Duodenal mucosa (tissue), 2 donors: ENCODE measurements at regions not wholly inside any gene's neighbourhood (a gene's known extent, or its start where the extent isn't known, plus 50 kb on each side); places are given as distances from the start of the nearest gene placed in this dataset.

Experiments used
- H3K27ac ChIP-seq: one replicate; pipeline ENCODE4 v1.7.0; 2013; ENCODE audit warnings: low read depth, low read length
- H3K27me3 ChIP-seq, 2 donors: one replicate each; pipeline ENCODE4 v1.7.0; 2013; ENCODE audit warnings: low read length in 2 of 2, control low read depth in 1 of 2; ENCODE audit not compliant: insufficient read depth in 2 of 2, control insufficient read depth in 1 of 2
- H3K36me3 ChIP-seq, 2 donors: one replicate each; pipeline ENCODE4 v1.7.0; 2013; ENCODE audit warnings: low read length in 2 of 2, control low read depth in 1 of 2; ENCODE audit not compliant: insufficient read depth in 2 of 2, control insufficient read depth in 1 of 2
- H3K4me1 ChIP-seq, 2 donors: one replicate each; pipeline ENCODE4 v1.7.0; 2013; ENCODE audit warnings: low read length in 2 of 2, control low read depth in 1 of 2; ENCODE audit not compliant: insufficient read depth in 2 of 2, control insufficient read depth in 1 of 2
- H3K4me3 ChIP-seq, 2 donors: one replicate each; pipeline ENCODE4 v1.7.0; 2013; ENCODE audit warnings: low read length in 2 of 2, low read depth in 1 of 2
- H3K9ac ChIP-seq, 2 donors: one replicate each; pipeline ENCODE4 v1.7.0; 2013; ENCODE audit warnings: low read length in 2 of 2, low read depth in 1 of 2
- H3K9me3 ChIP-seq, 2 donors: one replicate each; pipeline ENCODE4 v1.7.0; 2013; ENCODE audit warnings: low read length in 2 of 2, control low read depth in 1 of 2; ENCODE audit not compliant: control insufficient read depth in 1 of 2

DNA sequence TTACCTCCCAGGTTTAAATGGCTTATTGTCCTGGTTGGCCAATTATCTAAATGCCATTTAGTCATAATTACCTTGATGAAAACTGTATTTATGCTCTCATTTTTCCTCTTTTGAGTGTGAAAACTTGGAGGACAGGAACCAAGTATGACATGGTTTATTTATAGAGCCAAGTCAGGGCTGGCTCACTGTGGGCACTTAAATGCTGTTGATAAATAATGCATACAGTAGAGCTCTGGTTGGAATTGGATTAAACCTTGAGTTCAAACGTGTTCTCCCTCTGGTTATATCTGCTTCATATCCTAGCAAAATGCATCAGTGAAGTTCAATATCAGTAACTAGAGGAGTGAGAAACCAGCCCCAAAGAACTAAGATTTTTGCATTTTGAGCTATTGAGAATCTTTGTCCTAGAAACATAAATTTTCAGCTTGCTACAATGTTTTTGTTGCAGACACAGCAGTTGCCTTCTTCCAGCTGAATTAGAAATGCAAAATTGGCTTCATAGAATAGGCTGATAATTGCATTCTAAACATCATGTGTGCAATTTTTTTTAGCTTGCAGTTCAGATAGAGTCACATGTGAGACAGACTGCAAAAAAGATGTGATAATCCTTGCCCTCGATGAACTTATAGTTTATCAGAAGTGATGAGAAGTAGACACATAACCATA is 255.8 kb downstream of the BTBD3 start:
- Histone ChIP-seq H3K9me3 (peaks cover 0 to 3% of the 10 kb centered on the region in 2 donors), H3K9ac (no peak overlapping the region), H3K27ac (no peak overlapping the region)

DNA sequence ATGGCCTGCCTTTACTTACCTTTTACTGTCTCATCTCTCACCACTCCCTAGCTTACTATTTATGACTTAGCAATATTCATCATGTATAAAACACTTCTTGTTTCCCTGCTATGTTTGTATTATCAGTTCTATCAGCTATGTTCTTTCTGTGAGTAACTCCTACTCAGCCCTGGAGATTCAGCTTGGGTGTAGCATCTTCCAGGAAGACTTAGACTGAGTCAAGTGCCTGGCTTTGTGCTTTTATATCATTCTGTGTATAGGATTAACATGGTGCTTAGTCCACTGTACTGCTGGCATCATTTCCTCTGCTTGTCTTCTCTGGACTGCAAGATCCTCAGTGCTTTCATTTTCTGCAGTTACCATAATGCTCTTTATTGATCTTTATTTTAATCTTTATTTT is 257.8 kb downstream of the BTBD3 start:
- Histone ChIP-seq H3K4me1 (peaks cover 0 to 4% of the 10 kb centered on the region in 2 donors), H3K27me3 (no peaks in the 10 kb centered on the region), H3K9me3 (no peaks in the 10 kb centered on the region), H3K27ac (no peak overlapping the region), H3K9ac (no peak overlapping the region), H3K4me3 (no peak overlapping the region), H3K36me3 (no peaks in the 10 kb centered on the region)

More for the DNA sequence above, 255.8 kb downstream of the BTBD3 start:
- Histone ChIP-seq H3K36me3 (no peaks in the 10 kb centered on the region), H3K27me3 (no peaks in the 10 kb centered on the region), H3K4me3 (no peak overlapping the region), H3K4me1 (peaks cover 0 to 4% of the 10 kb centered on the region in 2 donors)

DNA sequence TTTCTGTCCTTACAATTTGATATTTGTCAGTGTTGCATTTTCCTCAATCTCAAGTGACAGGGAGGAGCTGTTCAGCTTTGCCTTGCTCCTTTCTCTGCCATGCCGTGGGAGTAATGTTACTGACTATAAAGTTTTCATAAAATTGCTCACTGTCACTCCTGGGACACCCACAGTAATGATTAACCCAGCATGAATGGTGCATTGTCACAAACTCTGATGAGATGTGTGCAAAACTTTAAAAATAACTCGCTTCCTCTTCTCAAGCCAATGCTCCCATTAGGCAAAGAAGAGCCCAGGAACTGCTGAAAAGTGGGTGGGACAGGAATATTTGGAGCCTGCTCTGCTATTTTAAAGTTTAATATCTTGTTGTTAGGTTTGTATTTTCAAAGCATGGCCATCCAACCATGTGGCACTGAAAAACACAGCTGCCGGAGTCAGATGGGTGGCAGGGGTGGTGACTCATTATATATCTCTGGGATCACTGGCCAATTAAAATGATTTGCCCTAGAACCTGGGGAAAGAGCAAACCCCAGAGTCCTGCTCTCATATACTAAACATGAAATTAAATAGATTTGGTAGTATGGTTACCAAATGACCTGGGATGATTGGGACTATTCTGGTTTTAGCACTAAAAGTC is 260.1 kb downstream of the BTBD3 start:
- Histone ChIP-seq H3K4me1 (peaks cover 0 to 4% of the 10 kb centered on the region in 2 donors), H3K27ac (no peak overlapping the region), H3K27me3 (no peaks in the 10 kb centered on the region), H3K36me3 (no peaks in the 10 kb centered on the region), H3K9me3 (no peaks in the 10 kb centered on the region), H3K4me3 (no peak overlapping the region), H3K9ac (no peak overlapping the region)

DNA sequence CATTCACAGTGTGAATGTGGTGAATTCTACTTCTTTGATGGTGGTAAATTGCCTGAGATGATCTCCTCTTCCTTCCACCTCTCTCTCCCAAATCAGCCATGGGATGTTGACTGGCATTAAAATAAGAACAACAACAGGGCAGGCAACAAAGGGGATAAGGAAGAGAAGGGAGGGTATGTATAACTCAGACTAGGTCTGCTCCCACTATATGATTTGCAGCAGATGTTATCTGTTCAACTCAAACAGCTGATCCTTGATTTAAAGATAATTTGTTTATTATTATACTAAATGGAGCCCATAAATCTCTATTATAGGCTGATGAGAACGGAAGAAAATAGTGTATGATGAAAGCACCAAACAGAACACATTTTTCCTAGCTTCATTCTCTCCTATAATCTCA is 262.0 kb downstream of the BTBD3 start:
- H3K4me1 ChIP-seq: peaks cover 0 to 4% of the 10 kb centered on the region in 2 donors
- no peaks in the 10 kb centered on the region for H3K36me3 ChIP-seq
- no peak overlapping the region for H3K4me3 ChIP-seq
- no peaks in the 10 kb centered on the region for H3K9me3 ChIP-seq
- no peak overlapping the region for H3K9ac ChIP-seq
- H3K27me3 ChIP-seq: no peaks in the 10 kb centered on the region
- H3K27ac ChIP-seq: no peak overlapping the region

DNA sequence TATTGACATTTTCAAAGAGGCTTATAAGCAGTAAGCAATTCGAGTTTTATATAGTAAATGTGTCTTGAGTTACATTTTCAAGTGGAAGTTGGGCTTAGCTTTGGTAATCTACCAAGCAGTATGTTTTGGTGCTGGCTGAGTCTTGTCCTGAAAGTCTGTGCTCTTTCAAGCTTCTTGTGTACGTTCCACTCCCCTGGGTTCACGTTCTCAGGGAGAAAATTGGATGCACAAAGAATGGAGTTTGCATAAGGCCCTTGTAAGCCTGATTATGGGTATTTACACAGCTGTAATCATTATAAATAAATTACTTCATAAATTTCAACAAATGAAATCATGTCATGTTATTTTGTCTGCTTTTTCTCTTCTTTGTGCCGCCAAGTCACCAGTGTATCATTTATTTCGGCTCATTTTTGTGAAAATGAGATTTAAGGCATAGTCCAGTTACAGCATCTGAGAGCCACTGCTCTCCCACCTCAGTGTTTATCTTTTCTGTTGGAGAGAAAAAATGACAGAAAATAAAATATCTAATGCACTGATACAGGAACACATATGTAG is 262.5 kb downstream of the BTBD3 start:
- Histone ChIP-seq H3K9me3 (no peaks in the 10 kb centered on the region), H3K4me3 (no peak overlapping the region), H3K9ac (no peak overlapping the region), H3K27me3 (no peaks in the 10 kb centered on the region), H3K27ac (no peak overlapping the region), H3K36me3 (no peaks in the 10 kb centered on the region), H3K4me1 (peaks cover 0 to 4% of the 10 kb centered on the region in 2 donors)

DNA sequence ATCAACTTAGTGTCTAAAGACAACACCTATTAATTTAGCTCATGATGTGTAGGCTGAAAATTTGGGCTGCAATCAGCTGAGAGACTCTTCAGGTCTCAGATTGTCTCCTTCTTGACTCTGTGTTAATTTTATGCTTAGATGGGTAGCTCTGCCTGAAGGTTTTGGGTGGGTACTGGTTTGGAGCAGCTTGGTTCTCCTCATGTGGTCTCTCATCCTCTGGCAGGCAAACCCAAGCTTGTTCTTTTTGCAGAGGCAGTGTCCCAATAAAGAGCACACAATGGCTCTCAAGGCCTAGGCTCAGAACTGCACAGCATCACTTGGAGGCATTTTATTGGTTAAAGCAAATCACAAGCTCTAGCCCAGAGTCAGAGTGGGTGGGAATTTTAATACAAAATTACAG is 280.6 kb downstream of the BTBD3 start:
- H3K27me3 ChIP-seq: no peaks in the 10 kb centered on the region

DNA sequence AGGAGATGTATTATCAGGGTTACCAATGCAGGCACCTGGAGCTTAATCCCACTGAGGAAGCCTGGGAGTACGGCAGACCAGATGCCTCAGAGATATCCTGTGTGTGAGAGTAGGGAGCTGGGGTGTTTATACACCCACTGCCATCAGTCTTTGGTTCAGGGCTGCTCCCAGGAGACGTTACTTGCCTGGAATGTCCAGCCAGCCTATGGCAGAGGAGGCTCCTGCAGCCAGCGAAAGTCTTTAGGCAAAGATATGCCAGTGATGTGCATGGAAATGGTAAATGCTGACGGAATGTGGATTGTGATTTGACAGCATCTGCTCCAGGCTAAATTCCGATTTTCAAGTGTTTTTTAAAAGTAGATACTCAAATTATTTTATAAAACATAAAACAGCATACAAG is 282.0 kb downstream of the BTBD3 start:
- Histone ChIP-seq H3K27me3 (no peaks in the 10 kb centered on the region), H3K9me3 (no peaks in the 10 kb centered on the region), H3K27ac (no peak overlapping the region), H3K9ac (no peak overlapping the region), H3K4me3 (no peak overlapping the region), H3K4me1 (no peaks in the 10 kb centered on the region), H3K36me3 (no peaks in the 10 kb centered on the region)

More for the DNA sequence above, 280.6 kb downstream of the BTBD3 start:
- H3K27ac ChIP-seq: no peak overlapping the region
- H3K36me3 ChIP-seq: no peaks in the 10 kb centered on the region
- no peaks in the 10 kb centered on the region for H3K9me3 ChIP-seq
- no peak overlapping the region for H3K9ac ChIP-seq
- no peak overlapping the region for H3K4me3 ChIP-seq
- no peaks in the 10 kb centered on the region for H3K4me1 ChIP-seq

DNA sequence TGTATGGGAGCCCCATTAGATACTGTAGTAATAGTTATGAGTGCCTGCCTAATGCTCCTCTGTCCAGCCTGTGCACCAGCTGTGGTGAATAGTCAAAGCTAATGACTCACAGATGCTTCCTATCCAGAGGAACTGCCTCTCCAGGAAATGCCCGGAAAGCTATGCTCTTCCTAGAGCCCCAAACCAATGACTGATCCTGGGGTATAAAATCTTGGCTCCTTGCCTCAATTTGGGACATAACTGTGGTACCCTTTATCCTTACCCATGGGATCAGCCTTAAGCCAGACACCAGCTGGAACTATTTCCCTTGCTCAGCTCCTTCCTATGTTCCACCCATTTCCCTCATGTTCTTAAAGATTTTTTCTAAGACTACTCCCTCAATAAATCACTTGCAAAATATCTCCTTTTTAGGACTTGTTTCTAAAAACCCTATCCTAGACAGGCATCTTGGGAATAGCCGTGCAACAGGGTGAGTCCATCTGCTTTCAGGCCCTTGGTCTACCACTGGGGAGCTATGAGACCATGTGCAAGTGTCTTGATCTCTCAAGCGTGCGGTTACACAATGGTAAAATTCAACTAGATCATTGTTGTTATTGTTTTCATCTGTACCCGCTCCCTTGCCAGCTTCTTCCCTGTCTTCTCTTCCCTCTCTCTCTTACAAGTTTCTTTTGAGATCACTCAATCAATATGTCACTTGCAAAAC is 283.7 kb downstream of the BTBD3 start:
- no peaks in the 10 kb centered on the region for H3K27me3 ChIP-seq
- H3K4me3 ChIP-seq: no peak overlapping the region
- H3K4me1 ChIP-seq: no peaks in the 10 kb centered on the region
- no peaks in the 10 kb centered on the region for H3K9me3 ChIP-seq
- no peak overlapping the region for H3K9ac ChIP-seq
- H3K27ac ChIP-seq: no peak overlapping the region
- no peaks in the 10 kb centered on the region for H3K36me3 ChIP-seq

DNA sequence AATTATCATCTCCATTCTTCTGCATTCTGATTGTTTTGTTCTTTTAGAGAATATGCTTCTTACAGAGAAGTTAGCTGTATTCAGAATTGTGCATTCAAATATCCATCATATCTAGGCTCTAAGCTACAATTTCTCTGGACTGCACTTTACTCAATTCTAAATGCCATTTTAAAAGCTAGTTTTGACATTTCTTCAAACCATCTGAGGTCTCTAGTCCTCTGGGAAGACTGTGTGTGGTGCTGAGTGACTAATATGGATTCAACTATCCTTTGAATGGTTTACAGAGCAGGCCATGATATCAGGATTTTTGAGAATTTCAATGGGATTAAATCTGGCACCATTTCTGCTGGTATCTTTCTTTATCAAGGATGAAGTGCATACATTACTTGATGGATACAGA is 285.7 kb downstream of the BTBD3 start:
- H3K4me1 ChIP-seq: no peaks in the 10 kb centered on the region
- no peaks in the 10 kb centered on the region for H3K9me3 ChIP-seq
- H3K27me3 ChIP-seq: no peaks in the 10 kb centered on the region

DNA sequence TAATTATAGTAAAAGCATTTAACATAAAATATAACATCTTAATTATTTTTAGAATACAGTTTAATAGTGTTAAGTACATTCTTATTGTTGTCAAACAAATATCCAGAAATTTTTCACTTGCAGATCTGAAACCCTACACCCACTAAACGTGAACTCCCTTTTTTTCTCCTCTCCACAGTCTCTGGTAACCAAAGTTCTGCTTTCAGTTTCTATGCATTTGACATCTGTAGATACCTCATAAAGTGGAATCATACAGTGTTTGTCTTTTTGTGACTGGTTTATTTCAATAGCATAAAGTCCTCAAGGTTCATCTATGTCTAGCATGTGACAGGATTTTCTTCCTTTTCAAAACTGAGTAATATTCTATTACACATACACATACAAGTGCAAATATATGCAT is 286.3 kb downstream of the BTBD3 start:
- Histone ChIP-seq H3K27me3 (no peaks in the 10 kb centered on the region), H3K4me1 (no peaks in the 10 kb centered on the region), H3K27ac (no peak overlapping the region), H3K9ac (no peak overlapping the region), H3K36me3 (no peaks in the 10 kb centered on the region), H3K4me3 (no peak overlapping the region), H3K9me3 (no peaks in the 10 kb centered on the region)

More for the DNA sequence above, 285.7 kb downstream of the BTBD3 start:
- Histone ChIP-seq H3K27ac (no peak overlapping the region), H3K4me3 (no peak overlapping the region), H3K36me3 (no peaks in the 10 kb centered on the region), H3K9ac (no peak overlapping the region)
